CD4-positive, alpha-beta T cell treated with Interleukin-10 for 1 hour (primary cell): ENCODE measurements at regions not wholly inside any gene's neighbourhood (a gene's known extent, or its start where the extent isn't known, plus 50 kb on each side); places are given as distances from the start of the nearest gene placed in this dataset.
"Not testable (repeated sequence)": the region's sequence is repeated elsewhere in the genome, so short reads cannot be mapped to it uniquely, and the experiment has no call there.

Experiments
- DNase-seq: peaks from one replicate; pipeline ENCODE4 v3.0.0-alpha.2; 2020

GRCh38 chr1:94769551-94769950 lies 50.6 kb upstream of the SLC44A3 start:
- no peak for DNase-seq

DNA sequence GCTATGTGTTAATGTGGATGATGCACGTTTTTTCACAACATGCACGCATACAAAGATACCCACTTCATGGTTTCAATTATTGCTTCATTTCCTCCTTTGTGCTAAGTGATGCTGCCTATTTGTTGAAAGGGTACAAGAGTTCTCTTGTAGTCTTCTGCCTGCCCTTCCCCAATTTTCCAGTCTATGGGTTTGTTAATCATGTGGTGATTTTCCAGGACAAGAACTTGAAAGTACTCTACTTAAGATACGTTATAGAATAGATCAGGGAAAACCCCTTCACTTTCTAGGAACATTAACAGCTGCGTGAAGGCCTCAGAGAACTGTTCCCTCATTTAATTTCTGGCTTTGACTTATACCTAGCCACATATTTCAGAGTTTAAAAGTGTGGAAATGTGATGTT lies 52.1 kb upstream of the SLC44A3 start:
- DNase-seq: no peak

GRCh38 chr1:94765958-94766357 lies 54.2 kb upstream of the SLC44A3 start:
- DNase-seq: no peak

DNA sequence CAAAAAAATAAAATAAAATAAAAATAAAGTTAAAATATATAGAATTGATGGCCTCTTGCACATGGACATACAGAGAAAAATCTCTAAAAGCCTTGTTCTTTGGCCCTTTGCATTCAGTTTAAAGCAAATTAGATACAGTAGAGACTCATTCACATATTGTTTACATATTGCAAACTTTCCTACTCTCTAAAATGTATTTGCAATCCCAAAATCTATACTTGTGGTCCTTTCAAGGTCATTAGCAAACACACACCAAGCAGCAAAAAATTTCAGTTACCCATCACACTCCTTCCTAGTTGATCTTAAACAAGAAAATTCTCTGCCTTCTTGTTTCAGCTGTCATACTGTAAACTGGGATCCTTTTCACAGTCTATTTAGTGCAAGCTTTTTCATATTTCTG lies 61.0 kb upstream of the SLC44A3 start:
- no peak for DNase-seq

DNA sequence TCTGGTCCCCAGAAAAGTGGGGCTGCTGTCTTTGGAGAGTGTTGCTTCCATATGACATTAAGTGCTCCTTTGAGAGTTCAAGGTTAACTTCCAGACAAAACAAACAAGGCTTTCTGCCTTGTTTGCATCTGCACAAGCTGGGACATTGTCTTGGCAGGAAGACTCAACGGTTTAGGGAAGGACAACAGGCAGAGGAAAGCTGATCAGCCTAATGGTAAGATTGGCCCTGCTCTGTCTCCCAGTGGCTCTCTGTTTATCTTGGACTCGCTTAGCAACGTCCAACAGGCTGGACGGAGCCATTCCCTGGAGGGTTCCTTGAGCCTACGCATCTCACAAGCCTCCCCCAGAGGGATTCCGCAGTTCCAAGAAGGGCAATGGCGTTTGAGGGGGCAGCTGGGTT lies 62.2 kb upstream of the SLC44A3 start:
- DNase-seq: no peak

GRCh38 chr1:94755675-94756074 lies 64.5 kb upstream of the SLC44A3 start:
- DNase-seq: no peak

- DNase-seq: not testable (repeated sequence)
Measured at GRCh38 chr1:94755016-94755415, 65.1 kb upstream of the SLC44A3 start.

DNA sequence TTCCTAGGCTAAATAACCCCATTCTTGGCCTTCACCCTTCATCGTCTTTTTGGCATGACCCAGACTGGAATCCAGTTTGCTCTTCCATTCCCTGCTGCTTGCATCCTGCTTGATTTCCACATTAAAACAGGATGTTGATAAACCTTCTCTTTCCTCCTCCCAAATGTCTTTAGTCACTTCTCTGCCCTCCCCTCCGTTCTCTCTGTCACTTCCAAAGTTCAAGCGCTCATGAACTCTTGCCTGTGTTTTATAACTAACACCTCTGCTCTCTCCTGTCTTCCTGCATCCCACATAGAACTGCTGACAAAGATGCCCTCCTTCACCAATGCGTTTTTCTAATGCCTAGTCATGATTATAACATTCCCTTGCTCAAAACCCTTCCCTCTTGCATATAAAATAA lies 65.6 kb upstream of the SLC44A3 start:
- DNase-seq: no peak

GRCh38 chr1:94754095-94754494 lies 66.1 kb upstream of the SLC44A3 start:
- DNase-seq: no peak

- no peak for DNase-seq
Measured at GRCh38 chr1:94753171-94753972, 66.8 kb upstream of the SLC44A3 start.

DNA sequence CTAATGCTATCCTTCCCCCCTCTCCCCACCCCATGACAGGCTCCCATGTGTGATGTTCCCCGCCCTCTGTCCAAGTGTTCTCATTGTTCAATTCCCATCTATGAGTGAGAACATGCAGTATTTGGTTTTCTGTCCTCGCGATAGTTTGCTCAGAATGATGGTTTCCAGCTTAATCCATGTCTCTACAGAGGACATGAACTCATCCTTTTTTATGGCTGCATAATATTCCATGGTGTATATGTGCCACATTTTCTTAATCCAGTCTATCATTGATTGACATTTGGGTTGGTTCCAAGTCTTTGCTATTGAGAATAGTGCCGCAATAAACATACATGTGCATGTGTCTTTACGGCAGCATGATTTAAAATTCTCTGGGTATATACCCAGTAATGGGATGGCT lies 68.7 kb upstream of the SLC44A3 start:
- DNase-seq: not testable (repeated sequence)

DNA sequence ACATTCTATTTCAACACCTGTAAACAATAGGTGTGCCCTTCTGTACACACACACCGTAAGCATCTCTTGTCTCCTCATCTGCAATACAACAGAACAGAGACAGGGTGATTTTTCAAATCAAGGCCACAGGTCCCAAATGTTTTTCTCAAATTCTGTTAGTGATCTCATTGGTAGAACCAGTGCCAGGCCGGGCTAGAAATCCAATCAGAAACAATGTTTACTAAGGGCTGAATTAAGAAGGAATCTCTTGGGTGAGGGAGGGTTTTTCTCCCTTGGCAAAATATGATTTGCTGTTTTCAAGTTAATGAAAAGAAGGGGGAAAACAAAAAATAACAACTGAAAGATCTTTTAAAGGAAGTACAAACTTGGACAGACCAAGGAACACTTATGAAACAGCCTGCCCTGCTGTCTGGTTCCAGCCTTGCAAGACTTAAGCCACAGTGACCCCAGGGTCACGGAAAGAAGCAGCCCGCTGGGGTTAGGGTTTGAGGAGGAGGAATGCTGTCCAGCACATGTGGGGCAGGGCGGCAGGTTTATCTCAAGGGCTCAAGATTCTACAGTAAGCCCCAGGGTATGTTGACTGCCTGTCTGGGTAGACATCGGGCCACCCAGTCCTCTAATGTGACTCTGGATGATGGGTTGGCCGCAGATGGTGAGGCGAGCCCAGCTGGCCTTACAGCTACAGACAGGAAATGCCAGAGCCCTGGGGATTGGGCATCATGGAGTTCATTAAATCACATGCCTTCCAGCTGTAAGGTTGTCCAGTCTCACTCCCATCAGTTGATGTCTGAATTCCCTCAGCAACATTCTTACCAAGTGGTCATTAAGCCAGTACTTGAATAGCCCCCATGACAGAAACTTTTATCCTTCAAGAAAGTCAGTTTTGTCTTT lies 73.3 kb upstream of the SLC44A3 start:
- DNase-seq: no peak

GRCh38 chr1:94745742-94746141 lies 74.4 kb upstream of the SLC44A3 start:
- DNase-seq: no peak

DNA sequence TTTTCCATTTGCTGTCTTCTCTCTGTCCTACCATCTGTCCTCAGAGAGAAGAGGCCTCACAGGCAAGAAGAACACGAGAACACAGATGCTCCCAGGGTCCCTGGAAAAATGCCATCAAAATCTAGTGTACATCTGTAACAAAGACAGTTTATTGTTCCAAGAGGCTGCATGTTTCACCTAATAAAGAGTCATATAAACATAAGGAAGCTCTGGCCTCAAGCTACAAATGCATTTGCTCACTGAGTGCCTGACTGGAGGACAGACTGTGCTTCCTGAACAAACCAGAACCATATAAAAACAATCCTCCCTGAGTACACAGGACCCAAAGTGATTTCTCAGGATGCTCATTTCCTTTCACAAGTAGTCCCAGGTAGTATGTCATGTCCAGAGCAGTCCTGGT lies 76.3 kb upstream of the SLC44A3 start:
- no peak for DNase-seq

DNA sequence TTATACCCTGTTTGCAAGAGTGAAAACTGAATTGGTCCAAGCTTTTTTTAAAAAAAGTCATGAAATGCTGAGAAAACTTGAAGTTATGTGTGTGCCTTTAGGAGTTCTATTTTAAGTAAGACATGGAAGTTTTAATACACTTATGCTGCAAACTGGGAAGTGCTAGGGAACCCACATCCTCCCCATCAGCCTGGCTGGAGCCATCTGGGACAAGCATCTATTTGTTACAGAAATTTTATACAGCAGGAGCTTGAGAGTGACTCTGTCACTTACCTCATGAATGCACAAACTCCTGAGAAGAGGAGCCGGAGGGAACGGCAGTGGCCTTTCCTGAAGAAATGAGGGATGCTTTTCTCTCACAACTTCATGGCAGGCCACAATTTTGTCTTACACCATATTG lies 78.2 kb upstream of the SLC44A3 start:
- DNase-seq: no peak

GRCh38 chr1:94741510-94741909 lies 78.6 kb upstream of the SLC44A3 start:
- no peak for DNase-seq

DNA sequence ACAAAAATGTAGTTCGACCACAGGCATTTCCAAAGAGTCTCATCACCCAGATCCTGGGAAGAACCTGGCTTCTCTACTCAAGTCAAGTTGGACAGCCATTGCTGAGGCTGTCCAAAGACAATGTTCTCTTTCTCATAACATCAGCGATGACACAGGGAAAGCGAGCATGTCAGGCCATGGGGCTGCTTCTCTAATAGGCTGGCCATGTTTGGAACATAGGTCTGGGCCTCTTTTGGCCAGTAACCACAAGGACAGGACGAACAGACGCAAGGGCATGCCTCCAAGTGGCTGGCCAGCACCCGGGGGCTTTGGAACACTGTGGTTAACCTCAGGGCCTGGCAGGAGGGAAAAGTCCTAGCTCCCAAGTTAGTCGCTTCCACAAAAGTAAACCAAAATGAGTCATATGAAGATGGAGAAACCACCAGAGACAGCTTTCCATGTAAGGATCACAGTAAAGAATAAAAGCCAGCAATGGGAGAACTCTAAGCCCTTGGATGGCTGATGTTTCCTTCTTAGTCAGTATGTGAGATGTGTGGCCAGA lies 80.6 kb upstream of the SLC44A3 start:
- no peak for DNase-seq

DNA sequence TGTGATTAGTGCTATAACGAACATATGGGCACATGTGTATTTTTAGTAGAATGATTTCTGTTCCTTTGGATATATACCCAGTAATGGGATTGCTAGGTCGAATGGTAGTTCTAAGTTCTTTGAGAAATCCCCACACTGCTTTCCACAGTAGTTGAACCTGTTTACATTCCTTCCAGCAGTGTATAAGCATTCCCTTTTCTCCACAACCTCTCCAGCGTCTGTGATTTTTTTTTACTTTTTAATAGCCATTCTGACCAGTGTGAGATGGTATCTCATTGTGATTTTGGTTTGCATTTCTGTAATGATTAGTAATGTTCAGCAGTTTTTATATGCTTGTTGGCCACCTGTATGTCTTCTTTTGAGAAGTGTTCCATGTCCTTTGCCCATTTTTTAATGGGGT lies 81.8 kb upstream of the SLC44A3 start:
- DNase-seq: no peak

DNA sequence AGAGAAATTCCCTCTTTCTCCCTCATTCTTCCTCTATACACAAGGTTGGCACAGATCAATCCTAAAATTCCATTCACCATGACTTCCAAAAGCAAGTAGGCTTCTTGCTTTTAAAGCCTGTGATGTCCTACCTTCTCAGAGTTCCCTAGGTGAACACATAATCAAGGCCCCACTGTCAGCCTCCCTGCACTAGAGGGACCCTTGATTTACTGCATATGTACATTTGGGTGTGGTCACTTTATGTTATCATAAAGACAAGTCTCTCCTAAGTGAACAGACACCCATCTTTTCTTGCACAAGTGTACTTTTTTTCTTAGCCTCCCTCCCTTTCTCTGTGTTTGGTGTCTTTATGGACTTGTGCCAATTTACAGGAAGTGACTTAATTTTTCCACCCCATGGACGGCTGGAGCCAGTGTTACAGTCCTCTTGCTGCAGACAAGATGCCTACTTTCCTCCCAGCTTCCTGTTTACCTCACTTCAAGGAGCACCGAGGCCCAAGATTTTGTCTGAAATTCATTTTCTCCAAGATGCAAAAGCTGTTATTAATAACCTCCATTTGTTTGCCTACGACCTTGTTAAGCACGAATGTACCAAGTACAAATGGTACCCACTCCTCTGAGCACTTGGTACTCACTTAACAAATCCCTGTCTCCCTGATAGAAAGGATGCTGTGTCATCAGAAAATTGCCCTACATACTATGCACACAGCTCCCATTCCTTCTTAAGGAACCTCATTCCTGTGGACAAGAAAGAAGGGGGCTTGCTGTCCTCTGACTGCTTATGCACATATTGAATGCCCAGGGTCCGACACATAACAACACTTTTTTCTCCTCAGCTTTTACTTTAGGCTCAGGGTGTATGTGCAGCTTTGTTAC lies 82.8 kb upstream of the SLC44A3 start:
- no peak for DNase-seq

DNA sequence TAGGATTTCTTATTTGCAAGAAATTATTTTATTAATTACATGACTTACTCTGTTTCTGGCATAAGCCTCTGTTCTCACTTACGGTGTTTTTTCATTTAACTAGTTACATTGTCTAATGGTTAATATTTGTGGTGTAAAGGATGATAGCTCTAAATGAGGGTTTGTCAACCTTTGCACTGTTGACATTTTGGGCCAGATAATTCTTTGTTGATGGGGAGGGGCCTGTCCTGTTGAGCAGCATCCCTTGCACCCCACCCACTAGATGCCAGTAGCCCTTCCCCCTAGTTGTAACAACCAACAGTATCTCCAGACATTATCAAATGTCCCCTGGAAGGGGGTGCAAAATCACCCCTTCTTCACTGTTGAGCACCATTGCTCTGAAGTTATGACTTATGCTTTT lies 83.6 kb upstream of the SLC44A3 start:
- DNase-seq: no peak

DNA sequence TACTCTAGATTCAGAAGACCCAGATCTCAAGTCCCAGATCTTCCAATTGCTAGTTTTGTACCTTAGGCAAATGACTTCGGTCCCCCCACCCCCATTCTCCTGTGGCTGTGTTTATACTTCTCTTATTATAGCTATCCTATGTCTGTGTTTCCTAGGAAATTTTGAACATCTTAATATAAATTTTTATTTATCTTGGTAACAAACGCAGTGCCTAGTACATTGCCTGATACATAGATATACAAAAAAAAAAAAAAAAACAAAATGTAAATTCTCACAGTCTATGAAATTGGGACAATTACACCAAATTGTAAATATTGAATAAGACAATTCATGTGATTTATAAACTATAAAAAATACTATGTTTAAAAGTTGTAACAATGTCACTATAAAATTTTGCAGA lies 84.1 kb upstream of the SLC44A3 start:
- no peak for DNase-seq

DNA sequence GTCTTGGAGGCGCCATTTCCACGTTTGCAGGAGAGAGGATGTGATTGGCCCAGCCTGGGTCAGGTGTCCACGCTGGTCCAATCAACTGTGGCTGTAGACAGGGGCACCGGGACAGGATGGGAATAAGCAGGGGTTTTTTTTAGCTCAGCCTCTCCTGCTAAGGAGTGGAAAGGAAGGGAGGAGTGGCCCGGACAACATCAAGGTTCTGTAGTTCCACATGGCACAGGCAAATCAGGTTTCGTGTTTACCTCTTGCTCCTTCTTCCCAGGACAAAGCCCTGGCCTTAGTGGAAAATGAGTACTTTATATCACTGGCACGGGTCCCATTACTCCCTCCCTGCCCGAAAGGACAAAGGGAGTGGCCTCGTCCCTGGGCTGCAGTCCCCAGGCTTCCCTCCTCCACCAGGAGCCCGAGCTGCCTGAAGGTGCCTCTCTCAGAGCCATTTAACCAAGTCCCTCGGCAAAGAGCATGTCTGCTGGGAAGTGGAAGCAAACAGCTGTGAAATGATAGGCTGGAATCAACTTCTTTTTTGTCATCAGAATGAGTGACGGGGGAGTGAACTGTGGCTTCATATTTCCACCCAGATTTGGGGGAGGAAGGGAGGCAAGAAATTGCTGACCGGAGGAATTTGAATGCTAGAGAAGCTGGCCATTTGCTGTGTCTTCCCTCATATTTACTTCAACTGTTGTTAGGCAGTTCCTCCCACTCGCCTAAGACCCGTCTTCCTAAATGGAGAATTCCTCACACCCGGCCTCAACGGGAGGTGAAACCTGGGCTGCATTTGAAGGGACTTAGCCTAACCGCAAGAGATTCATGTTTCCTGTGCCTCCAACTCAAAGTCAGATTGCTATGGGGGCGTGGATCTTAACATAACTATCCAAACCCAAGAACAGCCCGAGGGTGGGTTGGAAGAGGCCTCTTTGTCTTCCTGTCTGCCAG lies 84.9 kb upstream of the SLC44A3 start:
- DNase-seq: no peak
